ENCODE measurements at regions not wholly inside any gene's neighbourhood (a gene's known extent, or its start where the extent isn't known, plus 50 kb on each side); places are given as distances from the start of the nearest gene placed in this dataset.

- no peak for DNase-seq (ENCODE audit: low read depth in 2 of 2)
Measured at GRCh38 chrX:20620306-20620705, 353.6 kb upstream of the RPS6KA3 start.

GRCh38 chrX:20609916-20610415 is 343.3 kb upstream of the RPS6KA3 start:
- no peak for DNase-seq (ENCODE audit: low read depth in 2 of 2)

GRCh38 chrX:20606831-20607230 is 340.1 kb upstream of the RPS6KA3 start:
- no peak for DNase-seq (ENCODE audit: low read depth in 2 of 2)

- DNase-seq (ENCODE audit: low read depth in 2 of 2), result no peak
Measured at GRCh38 chrX:20596856-20597255, 330.1 kb upstream of the RPS6KA3 start.

GRCh38 chrX:20595928-20596575 is 329.3 kb upstream of the RPS6KA3 start:
- no peak for DNase-seq (ENCODE audit: low read depth in 2 of 2)

- no peak for DNase-seq (ENCODE audit: low read depth in 2 of 2)
Measured at GRCh38 chrX:20594985-20595384, 328.3 kb upstream of the RPS6KA3 start.

- no peak for DNase-seq (ENCODE audit: low read depth in 2 of 2)
Measured at GRCh38 chrX:20593836-20594235, 327.1 kb upstream of the RPS6KA3 start.

GRCh38 chrX:20593402-20593801 is 326.7 kb upstream of the RPS6KA3 start:
- DNase-seq (ENCODE audit: low read depth in 2 of 2), result no peak

- no peak for DNase-seq (ENCODE audit: low read depth in 2 of 2)
Measured at GRCh38 chrX:20591246-20591645, 324.5 kb upstream of the RPS6KA3 start.

- no peak for DNase-seq (ENCODE audit: low read depth in 2 of 2)
Measured at GRCh38 chrX:20585782-20586181, 319.1 kb upstream of the RPS6KA3 start.

GRCh38 chrX:20571611-20572010 is 304.9 kb upstream of the RPS6KA3 start:
- peak in 1 of 2 donors; percentile 1 for DNase-seq (ENCODE audit: low read depth in 2 of 2)

GRCh38 chrX:20567108-20567507 is 300.4 kb upstream of the RPS6KA3 start:
- DNase-seq (ENCODE audit: low read depth in 2 of 2), result no peak

GRCh38 chrX:20547611-20548051 is 280.9 kb upstream of the RPS6KA3 start:
- no peak for DNase-seq (ENCODE audit: low read depth in 2 of 2)

- DNase-seq (ENCODE audit: low read depth in 2 of 2), result no peak
Measured at GRCh38 chrX:20545538-20545937, 278.8 kb upstream of the RPS6KA3 start.

GRCh38 chrX:20542072-20542471 is 275.4 kb upstream of the RPS6KA3 start:
- DNase-seq (ENCODE audit: low read depth in 2 of 2), result no peak

GRCh38 chrX:20538974-20539373 is 272.3 kb upstream of the RPS6KA3 start:
- DNase-seq (ENCODE audit: low read depth in 2 of 2), result no peak

- DNase-seq (ENCODE audit: low read depth in 2 of 2), result no peak
Measured at GRCh38 chrX:20531667-20532066, 265.0 kb upstream of the RPS6KA3 start.

GRCh38 chrX:20530406-20530921 is 263.8 kb upstream of the RPS6KA3 start:
- DNase-seq (ENCODE audit: low read depth in 2 of 2), result peak; percentile 11 to 42

GRCh38 chrX:20529711-20530110 is 263.0 kb upstream of the RPS6KA3 start:
- DNase-seq (ENCODE audit: low read depth in 2 of 2), result no peak

- DNase-seq (ENCODE audit: low read depth in 2 of 2), result no peak
Measured at GRCh38 chrX:20529301-20529700, 262.6 kb upstream of the RPS6KA3 start.

GRCh38 chrX:20527558-20528011 is 260.9 kb upstream of the RPS6KA3 start:
- peak; percentile 23 to 24 for DNase-seq (ENCODE audit: low read depth in 2 of 2)

- DNase-seq (ENCODE audit: low read depth in 2 of 2), result no peak
Measured at GRCh38 chrX:20527041-20527440, 260.3 kb upstream of the RPS6KA3 start.

GRCh38 chrX:20523626-20524312 is 257.1 kb upstream of the RPS6KA3 start:
- no peak for DNase-seq (ENCODE audit: low read depth in 2 of 2)

Data from dermis microvascular lymphatic vessel endothelial cell (primary cell).